Right lung (tissue), 2 donors: ENCODE measurements at regions not wholly inside any gene's neighbourhood (a gene's known extent, or its start where the extent isn't known, plus 50 kb on each side); places are given as distances from the start of the nearest gene placed in this dataset.

ENCODE experiments used
- DNase-seq, 2 donors: peaks; one replicate each; pipeline ENCODE4 v3.0.0-alpha.2; 2013

DNA sequence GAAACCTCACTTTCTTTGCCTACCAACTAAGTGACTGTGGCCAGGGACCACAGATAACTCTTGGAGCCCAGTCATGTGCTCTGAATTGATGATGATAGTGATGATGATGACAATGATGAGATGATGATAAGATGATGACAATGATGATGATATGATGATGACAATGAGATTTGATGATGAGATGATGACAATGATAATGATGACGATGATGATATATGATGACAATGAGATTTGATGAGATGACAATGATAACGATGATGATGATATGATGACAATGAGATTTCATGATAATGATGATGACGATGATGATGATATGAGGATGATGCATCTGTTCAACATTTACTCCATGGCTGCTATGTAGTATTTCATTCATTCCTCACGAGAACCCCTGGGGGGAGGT is 213.0 kb downstream of the ERCC6L2 start:
- no peak for DNase-seq

DNA sequence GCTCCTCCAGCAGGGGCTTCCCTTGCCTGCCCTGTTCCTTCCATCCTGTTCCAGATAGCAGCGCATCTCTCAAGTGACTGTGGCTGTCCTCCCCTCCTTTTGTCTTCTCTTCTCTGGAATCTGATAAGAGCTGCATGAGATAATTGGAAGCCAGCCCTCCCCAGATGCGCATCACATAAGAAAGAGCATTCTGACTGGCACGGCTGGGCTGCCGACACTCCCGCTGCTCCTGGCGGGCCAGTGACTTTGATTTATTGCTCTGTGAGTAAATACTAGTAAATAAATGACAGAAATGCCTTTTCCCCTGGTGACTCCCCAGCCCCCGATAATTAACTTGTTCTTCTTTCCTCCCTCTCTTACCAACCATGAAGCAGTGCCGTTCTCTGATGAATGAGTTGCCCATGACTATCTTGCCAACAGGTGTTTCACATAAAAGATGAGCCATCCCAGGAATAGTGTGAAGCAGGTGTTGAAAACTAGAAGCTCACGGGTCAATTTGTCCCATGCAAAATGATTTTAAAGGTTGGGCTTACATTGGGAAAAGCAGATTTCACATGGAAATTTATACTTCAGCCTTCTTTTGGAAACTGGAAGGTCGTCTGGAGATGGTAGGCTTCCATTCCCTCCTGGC is 212.3 kb downstream of the ERCC6L2 start:
- DNase-seq, result no peak

DNA sequence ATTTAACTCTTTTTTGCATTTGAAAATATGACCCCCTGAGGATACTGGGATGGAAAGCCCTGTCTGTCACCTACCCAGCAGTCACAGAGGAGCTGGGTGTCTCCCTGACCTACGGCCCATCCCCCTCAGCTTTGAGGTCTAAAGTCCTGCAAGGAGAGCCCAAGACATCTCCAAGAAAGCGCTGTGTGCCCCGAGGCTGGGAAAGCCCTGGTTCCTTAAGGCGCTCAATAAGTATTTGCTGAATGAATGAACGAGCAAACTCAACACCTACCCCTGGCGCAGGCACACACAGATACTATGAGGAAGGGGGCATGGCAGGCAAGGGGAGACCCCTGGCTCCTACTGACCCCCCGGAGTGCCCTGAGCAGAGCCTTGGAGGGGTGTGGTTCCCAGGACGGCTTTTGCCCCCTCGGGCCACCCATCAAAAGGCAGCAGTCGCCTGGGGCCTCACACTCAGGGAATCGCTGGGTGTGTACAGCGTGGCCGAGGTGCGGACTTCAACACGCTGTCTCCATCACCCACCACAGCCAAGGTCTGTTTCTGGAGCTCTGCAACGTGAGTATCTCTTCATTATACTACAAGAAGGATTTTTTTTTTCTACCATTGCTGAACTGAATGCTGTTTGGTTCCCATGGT is 211.6 kb downstream of the ERCC6L2 start:
- DNase-seq, result no peak

GRCh38 chr9:96085491-96086143 is 210.1 kb downstream of the ERCC6L2 start:
- no peak for DNase-seq

GRCh38 chr9:96084331-96084734 is 208.8 kb downstream of the ERCC6L2 start:
- DNase-seq, result no peak

- no peak for DNase-seq
Observed at GRCh38 chr9:96082516-96083232, 207.2 kb downstream of the ERCC6L2 start.

DNA sequence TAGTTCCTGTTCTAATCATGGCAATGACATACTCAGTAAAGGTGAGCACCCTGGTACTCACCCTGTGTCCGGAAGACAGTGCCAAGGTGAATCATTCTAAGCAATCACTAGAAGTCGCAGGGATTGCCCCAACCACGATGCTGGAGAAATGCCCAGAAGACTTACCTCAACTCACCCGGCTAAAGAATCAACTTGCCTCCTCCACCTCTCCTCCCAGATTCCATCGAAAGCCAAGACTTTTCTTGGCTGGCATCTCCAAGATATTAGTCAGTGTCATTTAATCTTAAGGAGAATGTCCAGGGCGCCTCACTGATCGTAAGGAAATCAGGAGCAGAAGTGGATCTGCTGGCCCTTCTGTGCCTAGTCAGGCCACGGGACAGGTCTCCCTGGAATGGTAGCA is 204.9 kb downstream of the ERCC6L2 start:
- DNase-seq, result no peak

GRCh38 chr9:96079779-96080178 is 204.3 kb downstream of the ERCC6L2 start:
- no peak for DNase-seq

DNA sequence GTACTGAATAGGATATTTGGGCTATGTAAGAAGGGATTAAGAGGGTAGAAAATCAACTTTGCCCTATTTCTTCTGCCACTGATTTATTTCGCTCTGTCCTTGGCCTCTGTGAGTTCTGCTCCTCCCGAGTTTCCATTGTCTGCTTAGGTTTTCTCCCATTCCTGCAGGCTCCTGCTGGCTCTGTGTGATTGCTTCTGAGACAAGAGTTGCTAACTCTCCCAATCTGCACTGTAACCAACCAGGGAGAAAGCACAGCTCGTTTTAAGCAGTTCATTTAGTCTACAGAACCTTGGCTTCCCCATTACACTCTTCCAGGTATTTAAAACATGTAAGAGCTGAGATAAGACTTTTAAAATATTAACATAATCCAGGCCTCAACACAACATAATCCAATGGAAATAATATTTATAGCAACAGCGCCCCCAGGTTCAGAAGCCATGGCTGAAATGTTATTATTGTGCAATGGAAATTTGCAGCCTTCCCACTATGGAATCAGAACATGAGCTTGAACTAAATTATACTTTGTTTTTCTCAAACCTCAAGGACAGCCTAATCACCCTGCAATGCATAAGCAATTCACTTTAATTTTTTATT is 203.5 kb downstream of the ERCC6L2 start:
- peak in 1 of 2 donors; percentile 56 for DNase-seq

GRCh38 chr9:96075757-96076156 is 200.3 kb downstream of the ERCC6L2 start:
- no peak for DNase-seq

GRCh38 chr9:96075111-96075510 is 199.6 kb downstream of the ERCC6L2 start:
- DNase-seq, result no peak

DNA sequence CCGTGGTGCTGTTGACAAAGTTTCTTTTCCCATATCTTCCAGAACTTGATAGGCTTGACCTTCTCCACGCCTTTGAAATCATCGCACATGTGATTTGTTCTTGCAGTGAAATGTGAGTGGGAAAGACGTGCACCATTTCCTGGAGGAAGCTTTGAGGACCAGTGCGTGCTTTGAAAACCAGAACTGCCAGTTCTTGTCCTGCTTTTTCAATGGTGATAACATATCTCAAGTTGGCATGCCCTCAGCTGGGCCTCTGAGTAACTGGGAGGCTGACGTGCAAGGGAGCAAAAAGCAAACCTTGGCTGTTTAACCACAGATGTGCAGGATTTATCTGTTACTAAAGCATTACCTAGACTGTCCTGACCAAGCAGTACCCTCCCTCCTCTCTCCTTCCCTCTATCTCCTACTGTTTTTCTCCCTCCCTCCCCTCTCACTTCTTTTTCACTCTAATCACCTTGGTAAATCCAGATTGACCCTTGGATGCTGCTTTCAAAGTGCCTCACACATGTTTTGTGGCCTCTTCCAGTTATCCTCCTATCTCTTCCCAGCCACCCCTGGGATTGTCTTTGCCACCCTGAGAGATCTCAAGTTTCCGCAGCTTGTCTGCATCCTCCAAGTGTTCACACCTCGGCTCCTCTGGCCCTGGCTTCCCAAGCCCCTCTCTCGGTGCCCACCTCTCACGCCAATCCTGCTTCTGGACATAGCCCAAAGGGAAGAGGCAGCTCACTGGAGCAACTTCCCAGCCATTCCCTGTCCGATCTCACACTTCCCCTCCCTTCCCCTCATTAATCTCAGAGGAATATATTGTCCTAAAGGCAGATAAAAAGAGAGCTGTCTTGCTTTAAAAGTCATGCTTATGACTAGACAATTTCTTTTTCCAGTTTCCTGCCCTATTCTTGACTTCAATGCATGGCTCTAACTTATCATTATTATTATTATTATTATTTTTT is 198.3 kb downstream of the ERCC6L2 start:
- DNase-seq, result peak in 1 of 2 donors; percentile 46

DNA sequence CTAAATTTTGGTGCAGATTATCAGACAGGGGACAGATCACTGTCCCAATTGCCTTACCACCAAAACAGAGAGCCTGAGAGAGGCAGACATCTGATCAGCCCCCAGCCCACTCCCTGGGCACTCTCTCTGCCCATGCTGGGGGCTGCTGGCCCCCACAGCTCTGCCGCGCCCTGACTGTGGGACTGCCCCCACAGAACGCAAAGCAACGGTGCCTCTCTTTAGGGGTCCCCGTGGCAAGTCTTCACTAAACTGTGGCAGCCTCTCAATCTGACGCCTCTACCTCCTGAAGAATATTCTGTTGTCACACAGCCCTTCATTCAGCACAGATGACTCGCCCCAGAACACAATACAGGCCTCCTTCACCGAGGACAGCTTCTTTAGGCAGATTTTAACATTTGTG is 197.4 kb downstream of the ERCC6L2 start:
- DNase-seq, result no peak

DNA sequence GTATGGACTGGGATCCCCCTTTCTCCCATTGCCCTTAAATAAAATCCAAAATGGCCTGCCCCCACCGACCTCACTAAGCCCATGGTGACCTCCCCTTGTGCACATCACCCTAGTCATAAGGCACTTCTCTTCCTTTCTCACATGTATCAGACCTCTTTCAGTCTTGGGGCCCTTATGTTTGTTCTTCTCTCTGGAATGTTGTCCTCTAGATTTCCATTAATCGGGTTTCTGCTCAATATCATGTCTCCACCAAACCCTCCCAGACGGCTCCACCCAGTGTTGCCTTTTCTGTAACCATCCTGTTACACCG is 196.3 kb downstream of the ERCC6L2 start:
- DNase-seq, result no peak

DNA sequence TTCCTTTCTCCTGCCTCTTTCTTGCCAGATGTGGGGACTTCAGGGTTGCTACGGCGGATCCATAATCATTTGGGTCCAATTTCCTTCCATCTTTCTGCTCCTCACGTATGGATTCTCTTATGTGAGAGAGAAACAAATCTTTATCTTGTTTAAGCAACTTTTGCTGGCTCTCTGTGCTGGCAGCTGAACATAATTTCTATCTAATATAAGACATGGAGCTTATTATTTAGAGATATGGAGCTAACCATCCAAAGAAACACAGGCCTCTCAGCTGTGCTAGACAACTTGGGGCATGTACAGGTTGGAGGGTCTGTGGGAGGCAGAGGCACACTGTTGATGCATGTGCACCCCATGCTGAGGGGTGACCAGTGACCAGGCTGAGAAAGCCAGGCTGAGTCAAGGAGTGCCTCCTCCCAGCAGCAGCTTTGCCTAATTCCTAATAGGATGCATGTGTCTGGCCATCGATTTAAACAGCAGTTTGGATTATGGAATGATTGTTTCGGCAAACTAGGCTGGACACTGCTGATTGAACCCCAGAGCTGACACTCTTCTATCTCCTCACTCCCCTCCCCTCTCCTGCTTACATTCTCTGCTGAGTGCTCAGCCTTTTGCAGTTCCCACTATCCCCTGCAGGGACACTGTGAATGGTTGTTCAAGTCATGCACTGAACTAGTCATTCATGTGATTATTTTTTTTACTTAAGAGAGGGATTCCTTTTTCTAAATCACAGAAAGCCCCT is 195.8 kb downstream of the ERCC6L2 start:
- no peak for DNase-seq

DNA sequence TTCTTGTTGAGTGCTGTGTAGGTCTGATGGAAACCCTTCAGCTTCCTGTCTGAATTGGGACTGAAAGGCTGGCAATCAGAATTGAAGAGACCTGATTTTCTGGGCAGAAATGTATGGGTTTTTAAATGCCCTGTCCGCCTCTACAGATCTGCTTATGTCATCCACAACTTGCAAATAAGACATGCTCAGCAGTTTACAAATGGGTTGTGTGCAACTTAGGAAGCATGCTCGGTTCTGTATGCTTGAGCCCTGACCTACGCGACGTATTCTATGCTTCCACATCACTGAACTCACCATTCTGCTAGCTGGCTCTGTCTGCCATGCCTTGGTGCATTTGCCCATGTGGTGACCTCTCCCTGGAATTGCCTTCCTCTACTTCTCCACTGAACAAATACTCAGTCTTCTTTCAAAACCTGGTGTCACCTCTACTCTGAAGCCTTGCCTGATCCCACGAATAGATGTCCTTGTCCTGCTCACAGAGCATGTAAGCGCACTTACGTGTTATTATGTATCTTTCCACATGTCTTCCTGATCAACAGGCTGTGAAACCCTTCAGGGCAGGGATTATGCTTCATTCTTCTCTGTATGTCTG is 194.2 kb downstream of the ERCC6L2 start:
- DNase-seq, result no peak

DNA sequence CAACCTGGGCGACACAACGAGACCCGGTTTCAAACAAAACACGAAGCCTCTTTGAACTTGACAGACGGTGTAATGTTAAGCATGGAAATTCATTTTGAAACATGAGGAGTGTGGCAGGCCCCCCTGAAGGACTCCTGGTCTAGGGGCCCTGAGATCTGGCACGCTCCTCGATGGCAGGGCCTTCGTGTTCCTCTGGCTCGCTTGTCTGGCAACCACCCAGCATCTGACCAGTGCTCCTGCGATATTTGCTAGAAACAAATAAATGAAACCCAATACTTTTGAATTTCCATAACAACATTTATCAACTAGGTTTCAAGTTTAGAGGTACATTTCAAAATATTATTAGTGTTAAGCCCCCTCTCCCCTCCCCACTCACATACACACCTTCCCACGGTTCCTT is 193.0 kb downstream of the ERCC6L2 start:
- no peak for DNase-seq

DNA sequence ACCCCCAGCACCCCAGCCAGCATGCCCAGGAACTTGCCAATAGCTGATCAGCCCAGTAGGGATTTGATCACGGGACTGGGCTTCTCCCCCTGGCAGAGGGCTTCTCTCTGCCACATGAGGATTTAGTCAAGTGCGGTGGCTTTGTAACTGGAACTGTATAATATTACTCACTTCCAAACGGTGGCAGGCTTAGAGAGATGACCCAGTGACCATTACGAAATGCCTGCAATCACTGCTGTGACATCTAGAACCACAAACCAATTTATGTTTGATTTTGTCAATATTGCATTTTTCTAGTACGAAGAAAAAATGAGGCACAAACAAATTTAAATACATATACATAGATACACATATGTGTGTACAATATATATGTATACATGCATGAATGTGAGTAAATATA is 192.1 kb downstream of the ERCC6L2 start:
- DNase-seq, result no peak

GRCh38 chr9:96067004-96067403 is 191.5 kb downstream of the ERCC6L2 start:
- no peak for DNase-seq
